CD14-positive monocyte (primary cell): ENCODE measurements at regions not wholly inside any gene's neighbourhood (a gene's known extent, or its start where the extent isn't known, plus 50 kb on each side); places are given as distances from the start of the nearest gene placed in this dataset.

Experiments
- DNase-seq, 3 donors: peaks; one replicate each; pipeline ENCODE4 v3.0.0-alpha.2; 2011 to 2022
- H2AFZ ChIP-seq: 2 replicates; pipeline ENCODE4 v1.6.0; 2012; ENCODE audit warnings: mild to moderate bottlenecking, low read depth, low read length, inconsistent platforms; ENCODE audit not compliant: insufficient read depth, poor library complexity, severe bottlenecking
- H3K27ac ChIP-seq, 2 donors: 1 replicate in 1 of 2; 2 replicates in 1 of 2; pipeline ENCODE4 v1.5.1; 2012 to 2013; ENCODE audit warnings: low read length in 2 of 2, control low read depth in 1 of 2, inconsistent platforms in 1 of 2, low read depth in 1 of 2, mild to moderate bottlenecking in 1 of 2
- H3K27me3 ChIP-seq, 2 donors: one replicate each; pipeline versions ENCODE4 v1.6.0 to v1.6.1; 2011 to 2013; ENCODE audit warnings: low read length in 2 of 2; ENCODE audit not compliant: control insufficient read depth in 2 of 2, insufficient read depth in 2 of 2
- H3K36me3 ChIP-seq, 2 donors: replicated peaks in 1 of 2; 1 replicate in 1 of 2; 2 replicates in 1 of 2; pipeline versions ENCODE4 v1.5.1 to v1.6.1; 2012 to 2013; ENCODE audit warnings: low read length in 2 of 2, control low read depth in 1 of 2, inconsistent platforms in 1 of 2, mild to moderate bottlenecking in 1 of 2; ENCODE audit not compliant: insufficient read depth in 2 of 2, control insufficient read depth in 1 of 2
- H3K4me1 ChIP-seq, 2 donors: 1 replicate in 1 of 2; 2 replicates in 1 of 2; pipeline versions ENCODE4 v1.5.1 to v1.6.1; 2012 to 2013; ENCODE audit warnings: low read length in 2 of 2, control low read depth in 1 of 2, inconsistent platforms in 1 of 2, mild to moderate bottlenecking in 1 of 2, moderate library complexity in 1 of 2; ENCODE audit not compliant: insufficient read depth in 2 of 2, control insufficient read depth in 1 of 2
- H3K4me2 ChIP-seq: replicated peaks from 2 replicates; pipeline ENCODE3; 2012; ENCODE audit warnings: low read length, moderate library complexity, mild to moderate bottlenecking; ENCODE audit not compliant: poor library complexity, severe bottlenecking; ENCODE audit errors: extremely low read depth
- H3K4me3 ChIP-seq, 3 experiments: fragments of 200-600 bp in 1 of 3; sonication (generic) in 1 of 3; replicated peaks in 1 of 3; 1 replicate in 2 of 3; 2 replicates in 1 of 3; pipeline ENCODE4 v1.5.1; 2011 to 2013; ENCODE audit warnings: low read length in 3 of 3, mild to moderate bottlenecking in 3 of 3, control low read depth in 2 of 3, low read depth in 2 of 3, inconsistent platforms in 1 of 3, moderate library complexity in 1 of 3
- H3K79me2 ChIP-seq: 2 replicates; pipeline ENCODE4 v1.6.0; 2012; ENCODE audit warnings: mild to moderate bottlenecking, control low read depth, inconsistent platforms, low read length, moderate library complexity; ENCODE audit not compliant: insufficient read depth
- H3K9ac ChIP-seq: 2 replicates; pipeline ENCODE4 v1.6.0; 2017; ENCODE audit warnings: low read length, mild to moderate bottlenecking; ENCODE audit not compliant: insufficient read depth, poor library complexity, severe bottlenecking
- H3K9me3 ChIP-seq, 2 donors: replicated peaks in 1 of 2; 1 replicate in 1 of 2; 2 replicates in 1 of 2; pipeline versions ENCODE4 v1.5.1 to v1.6.1; 2012 to 2013; ENCODE audit warnings: low read length in 2 of 2, control low read depth in 1 of 2; ENCODE audit not compliant: control insufficient read depth in 1 of 2, insufficient read depth in 1 of 2
- H4K20me1 ChIP-seq: 2 replicates; pipeline ENCODE4 v1.6.0; 2012; ENCODE audit warnings: mild to moderate bottlenecking, low read length, control low read depth, moderate library complexity; ENCODE audit not compliant: insufficient read depth
- H3K27ac Mint-ChIP-seq, 7 donors: one replicate each; pipeline ENCODE4 v1.8.0; 2020; ENCODE audit warnings: mild to moderate bottlenecking in 7 of 7, mixed read lengths in 7 of 7, moderate library complexity in 6 of 7, inconsistent platforms in 2 of 7
- H3K27me3 Mint-ChIP-seq, 3 donors: one replicate each; pipeline ENCODE4 v1.8.0; 2021 to 2022; ENCODE audit warnings: low read depth in 3 of 3, mild to moderate bottlenecking in 3 of 3, mixed read lengths in 3 of 3, moderate library complexity in 3 of 3, inconsistent platforms in 1 of 3
- H3K36me3 Mint-ChIP-seq, 2 donors: one replicate each; pipeline ENCODE4 v1.8.0; 2020; ENCODE audit warnings: mixed read lengths in 2 of 2, inconsistent platforms in 1 of 2, mild to moderate bottlenecking in 1 of 2
- H3K4me1 Mint-ChIP-seq: one replicate; pipeline ENCODE4 v1.8.0; 2020; ENCODE audit warnings: mild to moderate bottlenecking, mixed read lengths
- H3K4me3 Mint-ChIP-seq, 2 donors: one replicate each; pipeline ENCODE4 v1.8.0; 2020; ENCODE audit warnings: mild to moderate bottlenecking in 2 of 2, mixed read lengths in 2 of 2, moderate library complexity in 1 of 2
- H3K9me3 Mint-ChIP-seq, 7 donors: one replicate each; pipeline ENCODE4 v1.8.0; 2020 to 2022; ENCODE audit warnings: mixed read lengths in 7 of 7, mild to moderate bottlenecking in 6 of 7, moderate library complexity in 6 of 7, inconsistent platforms in 2 of 7
- CTCF ChIP-seq: fragments of 200-600 bp; IDR thresholded peaks from one replicate; pipeline ENCODE4 v1.8.0; 2022; ENCODE audit warnings: antibody characterized with exemption, mild to moderate bottlenecking
- WGBS: methylation state at CpG from one replicate; pipeline ENCODE4 v1.1.5; 2013; ENCODE audit warnings: missing lambda C conversion rate; ENCODE audit not compliant: insufficient coverage; 5-methylcytosine and 5-hydroxymethylcytosine counted together
- intact Hi-C, 2 donors: fragments of 100-400 bp; cut with micrococcal nuclease; formaldehyde crosslinking; loops; one replicate each; pipeline versions ENCODE4 v1.15.0 to v1.15.1; 2023

DNA sequence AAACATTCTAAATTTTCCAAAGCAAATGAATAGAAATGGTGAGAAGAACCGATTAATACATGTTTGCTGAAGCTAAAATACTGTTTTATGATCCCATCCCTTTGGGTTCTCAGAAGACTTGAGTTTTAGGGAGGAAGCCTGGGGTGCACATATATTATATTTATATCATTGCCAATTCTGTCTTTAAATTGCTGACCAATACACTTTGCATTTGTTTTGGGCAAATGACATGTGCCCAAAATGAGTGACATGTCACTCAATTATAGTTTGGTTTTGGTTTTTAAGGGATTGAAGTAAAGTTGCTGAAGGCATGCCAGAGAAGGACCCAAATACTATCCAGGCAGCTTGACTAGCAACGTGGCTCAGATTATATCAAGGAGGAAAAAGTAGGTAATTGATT, 50.3 kb upstream of the SP3 start:
- H3K4me3 Mint-ChIP-seq = no peak overlapping the region
- H3K4me1 ChIP-seq = peaks cover 66 to 73% of the 10 kb centered on the region in 2 donors
- no peak for DNase-seq
- no peaks in the 10 kb centered on the region for H3K27me3 ChIP-seq
- peaks cover 2 to 5% of the 10 kb centered on the region in 2 donors for H3K36me3 Mint-ChIP-seq
- no peak overlapping the region for H3K27ac ChIP-seq
- peaks cover 73% of the 10 kb centered on the region for H3K4me1 Mint-ChIP-seq
- no peaks in the 10 kb centered on the region for H4K20me1 ChIP-seq
- no peaks in the 10 kb centered on the region for H3K36me3 ChIP-seq
- H3K9ac ChIP-seq = no peak overlapping the region
- no peak overlapping the region for H2AFZ ChIP-seq
- no peak overlapping the region for H3K4me2 ChIP-seq
- H3K79me2 ChIP-seq = peaks cover 19% of the 10 kb centered on the region
- H3K27ac Mint-ChIP-seq = peak overlapping the region in 1 of 7 donors; percentile 13
- WGBS = 100% methylated on average over 1 of the region's 2 CpGs
- no peaks in the 10 kb centered on the region for H3K9me3 Mint-ChIP-seq
- H3K4me3 ChIP-seq = no peak overlapping the region
- H3K27me3 Mint-ChIP-seq = no peaks in the 10 kb centered on the region
- H3K9me3 ChIP-seq = no peaks in the 10 kb centered on the region
- TF ChIP-seq CTCF = no peak
- intact Hi-C loops = no loop called here
